ENCODE measurements at regions not wholly inside any gene's neighbourhood (a gene's known extent, or its start where the extent isn't known, plus 50 kb on each side); places are given as distances from the start of the nearest gene placed in this dataset.
A peak's percentile ranks its signal among the peaks of the same experiment; 100 is the strongest.

DNA sequence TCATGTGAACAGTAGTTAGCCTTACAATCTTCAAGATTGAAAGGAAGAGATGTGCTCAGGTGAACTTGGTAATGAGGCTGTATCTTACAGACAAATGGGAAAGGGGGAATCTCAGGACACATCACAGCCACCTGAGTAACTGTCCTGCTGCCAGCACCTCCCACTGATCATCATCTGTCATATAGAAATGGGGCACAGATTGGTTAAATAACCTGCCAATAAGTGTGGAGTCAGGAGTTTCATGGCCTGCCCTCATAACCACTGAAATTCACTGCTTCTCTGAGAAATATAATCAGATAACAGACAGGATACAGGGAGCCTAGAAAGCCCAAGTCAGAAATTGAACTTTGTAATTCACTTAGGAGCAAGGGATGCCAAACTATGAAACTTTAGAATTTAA is 64.9 kb upstream of the TAS2R16 start:
- no peak overlapping the region for H3K27ac ChIP-seq
- TF ChIP-seq, protein P1, sequence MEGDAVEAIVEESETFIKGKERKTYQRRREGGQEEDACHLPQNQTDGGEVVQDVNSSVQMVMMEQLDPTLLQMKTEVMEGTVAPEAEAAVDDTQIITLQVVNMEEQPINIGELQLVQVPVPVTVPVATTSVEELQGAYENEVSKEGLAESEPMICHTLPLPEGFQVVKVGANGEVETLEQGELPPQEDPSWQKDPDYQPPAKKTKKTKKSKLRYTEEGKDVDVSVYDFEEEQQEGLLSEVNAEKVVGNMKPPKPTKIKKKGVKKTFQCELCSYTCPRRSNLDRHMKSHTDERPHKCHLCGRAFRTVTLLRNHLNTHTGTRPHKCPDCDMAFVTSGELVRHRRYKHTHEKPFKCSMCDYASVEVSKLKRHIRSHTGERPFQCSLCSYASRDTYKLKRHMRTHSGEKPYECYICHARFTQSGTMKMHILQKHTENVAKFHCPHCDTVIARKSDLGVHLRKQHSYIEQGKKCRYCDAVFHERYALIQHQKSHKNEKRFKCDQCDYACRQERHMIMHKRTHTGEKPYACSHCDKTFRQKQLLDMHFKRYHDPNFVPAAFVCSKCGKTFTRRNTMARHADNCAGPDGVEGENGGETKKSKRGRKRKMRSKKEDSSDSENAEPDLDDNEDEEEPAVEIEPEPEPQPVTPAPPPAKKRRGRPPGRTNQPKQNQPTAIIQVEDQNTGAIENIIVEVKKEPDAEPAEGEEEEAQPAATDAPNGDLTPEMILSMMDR (conservative IDR thresholded peaks at IDR 0.05): no peak
- TF ChIP-seq ZFX (IDR thresholded peaks at IDR 0.05): no peak

- TF ChIP-seq ZFX (IDR thresholded peaks at IDR 0.05): no peak
- TF ChIP-seq, protein P1 (conservative IDR thresholded peaks at IDR 0.05): no peak
- H3K27ac ChIP-seq: no peak overlapping the region
These were observed 62.4 kb upstream of the TAS2R16 start for GRCh38 chr7:123057911-123058310.

DNA sequence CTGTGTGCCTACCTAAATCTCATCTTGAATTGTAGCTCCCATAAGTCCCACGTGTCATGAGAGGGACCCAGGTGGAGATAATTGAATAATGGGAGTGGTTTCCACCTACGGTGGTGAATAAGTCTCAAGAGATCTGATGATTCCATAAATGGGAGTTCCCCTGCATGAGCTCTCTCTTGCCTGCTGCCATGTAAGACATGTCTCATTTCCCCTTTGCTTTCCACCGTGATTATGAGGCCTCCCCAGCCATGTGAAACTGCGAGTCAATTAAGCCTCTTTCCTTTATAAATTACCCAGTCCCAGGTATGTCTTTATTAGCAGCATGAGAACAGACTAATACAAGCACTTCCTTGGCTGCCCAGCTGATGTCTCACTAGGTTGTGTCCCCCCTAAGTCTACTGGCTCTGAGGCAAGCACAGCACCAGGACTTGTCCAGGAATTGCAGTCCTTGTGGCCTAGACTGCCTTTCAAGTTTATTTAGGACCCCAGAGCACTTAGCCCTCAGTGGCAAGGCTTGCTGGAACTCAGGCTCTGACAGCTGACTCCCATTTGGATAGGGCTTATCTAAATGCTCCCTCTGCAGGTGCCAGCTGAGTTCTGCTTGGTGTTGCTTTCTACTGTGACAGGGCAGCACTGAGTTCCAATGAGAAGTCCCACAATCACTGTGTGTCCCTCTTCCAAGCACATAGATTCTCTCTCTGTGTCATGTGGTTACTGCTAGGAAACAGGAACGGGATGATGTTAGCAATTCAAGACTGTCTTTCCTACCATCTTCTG is 59.0 kb upstream of the TAS2R16 start:
- H3K27ac ChIP-seq: no peak overlapping the region
- TF ChIP-seq ZFX (IDR thresholded peaks at IDR 0.05): no peak
- TF ChIP-seq, protein P1 (conservative IDR thresholded peaks at IDR 0.05): peak; percentile 39

DNA sequence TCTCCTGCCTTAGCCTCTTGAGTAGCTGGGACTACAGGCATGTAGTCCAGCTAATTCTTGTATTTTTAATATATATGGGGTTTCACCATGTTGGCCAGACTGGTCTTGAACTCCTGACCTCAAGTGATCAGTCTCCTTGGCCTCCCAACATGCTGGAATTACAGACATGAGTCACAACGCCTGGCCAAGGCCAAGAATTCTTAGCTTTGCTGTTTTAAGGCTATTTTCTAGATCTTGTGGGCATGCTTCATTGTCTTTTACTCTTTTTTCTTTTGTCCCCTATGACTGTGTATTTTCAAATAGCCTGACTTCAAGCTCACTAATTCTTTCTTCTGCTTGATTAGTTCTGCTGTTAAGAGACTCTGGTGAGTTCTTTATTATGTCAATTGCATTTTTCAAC is 56.4 kb upstream of the TAS2R16 start:
- no peak overlapping the region for H3K27ac ChIP-seq
- TF ChIP-seq ZFX (IDR thresholded peaks at IDR 0.05): no peak
- TF ChIP-seq, protein P1 (conservative IDR thresholded peaks at IDR 0.05): no peak

DNA sequence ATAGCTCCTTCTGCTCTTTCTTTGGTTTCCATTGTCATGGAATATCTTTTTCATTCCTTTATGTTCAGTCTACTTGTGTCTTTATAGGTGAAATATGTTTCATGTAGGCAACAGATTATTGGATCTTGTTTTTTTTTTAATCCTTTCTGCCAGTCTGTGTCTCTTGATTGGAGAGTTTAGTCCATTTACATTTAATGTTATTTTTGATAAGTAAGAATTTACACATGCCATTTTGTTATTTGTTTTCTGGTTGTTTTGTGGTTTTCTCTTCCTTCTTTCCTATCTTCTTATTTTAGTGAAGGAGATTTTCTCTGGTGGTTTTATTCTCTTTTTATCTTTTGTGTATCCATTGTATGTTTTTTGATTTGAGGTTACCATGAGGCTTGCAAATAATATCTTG is 52.5 kb upstream of the TAS2R16 start:
- TF ChIP-seq, protein P1 (conservative IDR thresholded peaks at IDR 0.05): no peak
- no peak for TF ChIP-seq ZFX (IDR thresholded peaks at IDR 0.05)
- H3K27ac ChIP-seq: no peak overlapping the region

Data from C4-2B (cell line).